HepG2 (cell line): ENCODE measurements at regions not wholly inside any gene's neighbourhood (a gene's known extent, or its start where the extent isn't known, plus 50 kb on each side); places are given as distances from the start of the nearest gene placed in this dataset.

Experiments
- ATAC-seq: fragments of 200-7000 bp; cut with Tn5 transposase; 3 replicates; pipeline ENCODE4 v1.9.1; 2020; ENCODE audit warnings: mild to moderate bottlenecking, moderate library complexity
- BruUV-seq: library from RNA; stranded (reverse); fragments of 400-500 nt; replicated peaks from 2 replicates; lab custom pipeline; 2021; lab: Mats Ljungman, UMichigan
- CTCF ChIA-PET: fragments of 300-600 bp; formaldehyde crosslinking; extraction: SDS; loops from one replicate; lab custom pipeline; 2021; ENCODE audit warnings: low total read pairs, inconsistent platforms, low intra/inter-chr PET ratio; lab: Yijun Ruan, JAX
- POLR2A ChIA-PET: fragments of 350-600 bp; sonication (Branson Sonifier 250); formaldehyde crosslinking; loops from one replicate; lab custom pipeline; 2020; ENCODE audit warnings: antibody characterized with exemption, inconsistent platforms; lab: Yijun Ruan, JAX
- DNase-seq: peaks from one replicate; pipeline ENCODE4 v3.0.0-alpha.2; 2015; ENCODE audit warnings: low spot score
- FAIRE-seq: peaks from 3 replicates; lab custom pipeline; 2011; peaks lifted over from hg19 to GRCh38; lab: Jason Lieb, UNC
- H2AFZ ChIP-seq: one replicate; pipeline ENCODE4 v1.6.1; 2011; ENCODE audit warnings: low read length, inconsistent platforms
- H3K27ac ChIP-seq: fragments of 300-600 bp; 3 replicates; pipeline ENCODE4 v1.8.0; 2011; ENCODE audit warnings: mixed run types, mild to moderate bottlenecking, mixed read lengths, low read length, inconsistent platforms; ENCODE audit not compliant: insufficient read depth; ENCODE audit errors: extremely low read length
- H3K27me3 ChIP-seq, 2 experiments: fragments of 200-600 bp in 1 of 2; 2 replicates in 1 of 2; 3 replicates in 1 of 2; pipeline versions ENCODE4 v1.6.0 to v1.8.0; 2011; ENCODE audit warnings: low read length in 2 of 2, mild to moderate bottlenecking in 2 of 2, moderate library complexity in 2 of 2, inconsistent platforms in 1 of 2; ENCODE audit not compliant: insufficient read depth in 2 of 2, control insufficient read depth in 1 of 2
- H3K36me3 ChIP-seq, 2 experiments: fragments of 200-600 bp in 1 of 2; replicated peaks in 1 of 2; 2 replicates in 1 of 2; 3 replicates in 1 of 2; pipeline versions ENCODE4 v1.5.1 to v1.8.0; 2011; ENCODE audit warnings: low read length in 2 of 2, inconsistent platforms in 1 of 2; ENCODE audit not compliant: insufficient read depth in 2 of 2, control insufficient read depth in 1 of 2
- H3K4me1 ChIP-seq: 2 replicates; pipeline ENCODE4 v1.5.1; 2012; ENCODE audit warnings: low read length, inconsistent platforms; ENCODE audit not compliant: insufficient read depth
- H3K4me2 ChIP-seq: 2 replicates; pipeline ENCODE4 v1.6.0; 2011; ENCODE audit warnings: low read depth, low read length, inconsistent platforms
- H3K4me3 ChIP-seq, 3 experiments: fragments of 200-600 bp in 1 of 3; sonication (generic), shearing (Covaris generic) in 1 of 3; replicated peaks in 1 of 3; 2 replicates each; pipeline ENCODE4 v1.5.1; 2011 to 2016; ENCODE audit warnings: low read length in 3 of 3, inconsistent platforms in 2 of 3, low read depth in 2 of 3, mild to moderate bottlenecking in 2 of 3, control low read depth in 1 of 3, mixed read lengths in 1 of 3; ENCODE audit not compliant: insufficient read depth in 1 of 3
- H3K79me2 ChIP-seq: one replicate; pipeline ENCODE4 v1.6.1; 2011; ENCODE audit warnings: low read length, inconsistent platforms; ENCODE audit not compliant: insufficient read depth
- H3K9ac ChIP-seq: 2 replicates; pipeline ENCODE4 v1.6.0; 2011; ENCODE audit warnings: mild to moderate bottlenecking, low read depth, low read length, inconsistent platforms; ENCODE audit not compliant: insufficient read depth
- H3K9me3 ChIP-seq: 2 replicates; pipeline ENCODE4 v1.5.1; 2012; ENCODE audit warnings: mild to moderate bottlenecking, low read length
- H4K20me1 ChIP-seq: 2 replicates; pipeline ENCODE4 v1.6.0; 2011; ENCODE audit warnings: inconsistent platforms, mild to moderate bottlenecking, low read length, moderate library complexity; ENCODE audit not compliant: insufficient read depth
- CREBL2 ChIP-seq: sonication (generic); formaldehyde crosslinking; IDR thresholded peaks from 2 replicates; pipeline ENCODE4 v1.8.1; 2023; ENCODE audit warnings: missing genetic modification reagents, mild to moderate bottlenecking, borderline replicate concordance
- ELF4 ChIP-seq: sonication (generic); formaldehyde crosslinking; IDR thresholded peaks from 2 replicates; pipeline ENCODE4 v1.5.0; 2020; ENCODE audit warnings: missing genetic modification reagents, mild to moderate bottlenecking, moderate library complexity, borderline replicate concordance
- JDP2 ChIP-seq: sonication (generic); formaldehyde crosslinking; IDR thresholded peaks from 2 replicates; pipeline ENCODE4 v1.8.1; 2022; ENCODE audit warnings: missing genetic modification reagents, borderline replicate concordance
- MXI1 ChIP-seq: IDR thresholded peaks from 3 replicates; pipeline ENCODE4 v1.6.1; 2012; ENCODE audit warnings: low read depth, low read length, inconsistent platforms, borderline replicate concordance
- NFIC ChIP-seq: IDR thresholded peaks from 2 replicates; pipeline ENCODE4 v1.6.1; 2012; ENCODE audit warnings: mild to moderate bottlenecking, low read length, inconsistent platforms
- PBX3 ChIP-seq: sonication (generic); formaldehyde crosslinking; IDR thresholded peaks from 2 replicates; pipeline ENCODE4 v1.8.1; 2023; ENCODE audit warnings: missing genetic modification reagents, inconsistent platforms, borderline replicate concordance
- SRSF9 ChIP-seq: fragments of 200-400 bp; formaldehyde crosslinking; IDR thresholded peaks from 2 replicates; pipeline ENCODE4 v1.6.1; 2018; ENCODE audit warnings: borderline replicate concordance, mild to moderate bottlenecking, low read depth, low read length; ENCODE audit not compliant: insufficient read depth, poor library complexity, severe bottlenecking
- TBL1XR1 ChIP-seq: fragments of 150-350 bp; IDR thresholded peaks from 2 replicates; pipeline ENCODE4 v1.6.1; 2014; ENCODE audit warnings: borderline replicate concordance, low read length; ENCODE audit not compliant: partially characterized antibody
- XRCC5 ChIP-seq: fragments of 200-400 bp; formaldehyde crosslinking; optimal IDR thresholded peaks from 2 replicates; pipeline ENCODE3; 2017; ENCODE audit warnings: mild to moderate bottlenecking, low read length
- ZBTB44 ChIP-seq: sonication (generic); formaldehyde crosslinking; IDR thresholded peaks from 2 replicates; pipeline ENCODE4 v1.4.0; 2020; ENCODE audit warnings: missing genetic modification reagents
- ZNF30 ChIP-seq: sonication (generic); formaldehyde crosslinking; IDR thresholded peaks from 2 replicates; pipeline ENCODE4 v1.5.0; 2020; ENCODE audit warnings: mild to moderate bottlenecking, missing genetic modification reagents
- ZNF318 ChIP-seq: sonication (generic); formaldehyde crosslinking; IDR thresholded peaks from 2 replicates; pipeline ENCODE4 v1.4.0; 2020; ENCODE audit warnings: mild to moderate bottlenecking, missing genetic modification reagents
- ZNF430 ChIP-seq: sonication (generic); formaldehyde crosslinking; IDR thresholded peaks from 2 replicates; pipeline ENCODE4 v1.9.0; 2021; ENCODE audit warnings: mild to moderate bottlenecking, missing genetic modification reagents
- ZNF563 ChIP-seq: sonication (generic); formaldehyde crosslinking; IDR thresholded peaks from 2 replicates; pipeline ENCODE4 v1.8.0; 2022; ENCODE audit warnings: mild to moderate bottlenecking, moderate library complexity, missing genetic modification reagents
- ZNF652 ChIP-seq: IDR thresholded peaks from 2 replicates; pipeline ENCODE4 v1.6.1; 2016; ENCODE audit warnings: low read depth, borderline replicate concordance
- WGBS: methylation state at CpG from one replicate; pipeline ENCODE4 v1.1.6; 2017; ENCODE audit warnings: low lambda C conversion rate; 5-methylcytosine and 5-hydroxymethylcytosine counted together
- in situ Hi-C: cut with HindIII; loops from 2 replicates; pipeline ENCODE4 v1.10.0; 2017; ENCODE audit warnings: low pct_unique_long_range_greater_than_20kb; ENCODE audit not compliant: extremely low pct_ligation_motif_present
- intact Hi-C: fragments of 100-400 bp; cut with micrococcal nuclease; formaldehyde crosslinking; loops from one replicate; pipeline ENCODE4 v1.10.0; 2022; ENCODE audit not compliant: unreplicated experiment

GRCh38 chrX:39835776-39836175, 262.0 kb downstream of the BCOR start:
- H3K27ac ChIP-seq = no peak overlapping the region
- 86% methylated on average over 1 of the region's 1 CpG for WGBS
- TF ChIP-seq ZNF318 (CRISPR knock-in tag) = no peak
- TF ChIP-seq ZNF652 (CRISPR knock-in tag) = no peak
- TF ChIP-seq NFIC = no peak
- no peak for TF ChIP-seq ELF4
- no peak for TF ChIP-seq ZBTB44 (CRISPR knock-in tag)
- TF ChIP-seq MXI1 = no peak
- TF ChIP-seq ZNF563 = no peak
- TF ChIP-seq TBL1XR1 = no peak
- TF ChIP-seq PBX3 (CRISPR knock-in tag) = no peak
- TF ChIP-seq SRSF9 = no peak
- TF ChIP-seq XRCC5 = no peak
- TF ChIP-seq ZNF30 (CRISPR knock-in tag) = no peak
- TF ChIP-seq CREBL2 = no peak
- no peak for TF ChIP-seq ZNF430
- TF ChIP-seq JDP2 (CRISPR knock-in tag) = no peak
- DNase-seq (no peak), FAIRE-seq (no peak), ATAC-seq (no peak)
- no peak overlapping the region for H2AFZ ChIP-seq
- no peaks in the 10 kb centered on the region for H3K9me3 ChIP-seq
- H3K27me3 ChIP-seq = no peaks in the 10 kb centered on the region; a peak in 1 of 5 replicates
- BruUV-seq = no TSS peak
- H3K4me1 ChIP-seq = no peaks in the 10 kb centered on the region
- no peak overlapping the region for H3K4me3 ChIP-seq
- ChIA-PET CTCF (no interaction called here), POLR2A (no interaction called here)
- no peaks in the 10 kb centered on the region for H4K20me1 ChIP-seq
- H3K4me2 ChIP-seq = no peak overlapping the region
- no peak overlapping the region for H3K9ac ChIP-seq
- intact Hi-C loops (no loop called here), in situ Hi-C loops (no loop called here)
- no peaks in the 10 kb centered on the region for H3K79me2 ChIP-seq
- H3K36me3 ChIP-seq = no peaks in the 10 kb centered on the region
